ENCODE measurements at regions not wholly inside any gene's neighbourhood (a gene's known extent, or its start where the extent isn't known, plus 50 kb on each side); places are given as distances from the start of the nearest gene placed in this dataset.
"Not testable (repeated sequence)": the region's sequence is repeated elsewhere in the genome, so short reads cannot be mapped to it uniquely, and the experiment has no call there.

- no peak for DNase-seq
Observed at GRCh38 chr5:120923026-120923425, 458.9 kb downstream of the PRR16 start.

GRCh38 chr5:120926471-120926870 is 462.4 kb downstream of the PRR16 start:
- DNase-seq: no peak

GRCh38 chr5:120927950-120928530 is 463.9 kb downstream of the PRR16 start:
- DNase-seq: no peak

- no peak for DNase-seq
Observed at GRCh38 chr5:120932480-120932879, 468.4 kb downstream of the PRR16 start.

GRCh38 chr5:120934031-120934430 is 469.9 kb downstream of the PRR16 start:
- DNase-seq: no peak

GRCh38 chr5:120936652-120937051 is 472.6 kb downstream of the PRR16 start:
- no peak for DNase-seq

- DNase-seq: no peak
Observed at GRCh38 chr5:120938604-120939003, 474.5 kb downstream of the PRR16 start.

GRCh38 chr5:120942596-120943350 is 478.7 kb downstream of the PRR16 start:
- DNase-seq: no peak

- DNase-seq: not testable (repeated sequence)
Observed at GRCh38 chr5:120949596-120949995, 485.5 kb downstream of the PRR16 start.

- DNase-seq: not testable (repeated sequence)
Observed at GRCh38 chr5:120953445-120953844, 489.3 kb downstream of the PRR16 start.

GRCh38 chr5:120954255-120954654 is 490.2 kb downstream of the PRR16 start:
- no peak for DNase-seq

- no peak for DNase-seq
Observed at GRCh38 chr5:120955795-120956194, 491.7 kb downstream of the PRR16 start.

- DNase-seq: no peak
Observed at GRCh38 chr5:120958877-120959485, 494.9 kb downstream of the PRR16 start.

- DNase-seq: no peak
Observed at GRCh38 chr5:120960510-120960909, 496.4 kb downstream of the PRR16 start.

GRCh38 chr5:120967366-120967765 is 503.3 kb downstream of the PRR16 start:
- DNase-seq: no peak

GRCh38 chr5:120974690-120975089 is 510.6 kb downstream of the PRR16 start:
- DNase-seq: no peak

GRCh38 chr5:120982351-120982750 is 518.3 kb downstream of the PRR16 start:
- DNase-seq: no peak

GRCh38 chr5:120985526-120985925 is 521.4 kb downstream of the PRR16 start:
- no peak for DNase-seq

GRCh38 chr5:120988491-120988890 is 524.4 kb downstream of the PRR16 start:
- DNase-seq: no peak

- no peak for DNase-seq
Observed at GRCh38 chr5:120988941-120989340, 524.8 kb downstream of the PRR16 start.

GRCh38 chr5:120991569-120991968 is 527.5 kb downstream of the PRR16 start:
- no peak for DNase-seq

- DNase-seq: no peak
Observed at GRCh38 chr5:120994112-120994511, 530.0 kb downstream of the PRR16 start.

GRCh38 chr5:120999550-120999949 is 535.5 kb downstream of the PRR16 start:
- no peak for DNase-seq

GRCh38 chr5:121006217-121006616 is 542.1 kb downstream of the PRR16 start:
- no peak for DNase-seq

Measured in activated CD4-positive, alpha-beta T cell treated with anti-CD3 and anti-CD28 coated beads, Interleukin-10, Interleukin-2, amounts not matched to agents 100 ng/mL and 50 ng/mL, durations not matched to agents 16 hours and 8 hours (primary cell).